ENCODE measurements at regions not wholly inside any gene's neighbourhood (a gene's known extent, or its start where the extent isn't known, plus 50 kb on each side); places are given as distances from the start of the nearest gene placed in this dataset.

- no peak for TF ChIP-seq E2F4 (CRISPR knock-in tag; IDR thresholded peaks at IDR 0.05; ENCODE audit: borderline replicate concordance, low read depth)
Observed at GRCh38 chr17:79361221-79361734, 249.6 kb downstream of the RBFOX3 start (continued).

GRCh38 chr17:79360196-79360595 is 250.7 kb downstream of the RBFOX3 start:
- Mint-ChIP-seq H3K9me3 (no peaks in the 10 kb centered on the region), H3K4me1 (peaks cover 3% of the 10 kb centered on the region; the same call in 1 of the 2 replicates), H3K4me3 (no peak overlapping the region), H3K36me3 (no peaks in the 10 kb centered on the region), H3K27ac (no peak overlapping the region), H3K27me3 (ENCODE audit: low read depth) (no peaks in the 10 kb centered on the region; the same call in 1 of the 2 replicates)
- ATAC-seq (no peak), DNase-seq (ENCODE audit: low spot score) (no peak)
- CTCF ChIA-PET, result interaction anchor here (0.7 to 1.4 kb wide), 4 partner anchors 28 to 172 kb away, joined by 3 to 5 read pairs (median 4); no protein-coding TSS in a partner anchor
- TF ChIP-seq NFE2L1 (CRISPR knock-in tag; IDR thresholded peaks at IDR 0.05), result no peak
- TF ChIP-seq RELA (CRISPR knock-in tag; IDR thresholded peaks at IDR 0.05; ENCODE audit: borderline replicate concordance), result no peak
- no peak for TF ChIP-seq AR (CRISPR knock-in tag; IDR thresholded peaks at IDR 0.05)
- TF ChIP-seq CTCF (IDR thresholded peaks at IDR 0.05), result no peak
- no peak for TF ChIP-seq TP53 (CRISPR knock-in tag; IDR thresholded peaks at IDR 0.05)
- no peak for TF ChIP-seq NFYB (CRISPR knock-in tag; conservative IDR thresholded peaks at IDR 0.05; ENCODE audit: low read depth)
- TF ChIP-seq KAT7 (CRISPR knock-in tag; IDR thresholded peaks at IDR 0.05; ENCODE audit: borderline replicate concordance), result no peak
- POLR2A ChIA-PET, result no interaction called here

GRCh38 chr17:79356839-79357447 is 253.9 kb downstream of the RBFOX3 start:
- Mint-ChIP-seq H3K9me3 (peaks cover 6% of the 10 kb centered on the region; the same call in 1 of the 2 replicates), H3K27me3 (ENCODE audit: low read depth) (no peaks in the 10 kb centered on the region; the same call in 1 of the 2 replicates), H3K27ac (no peak overlapping the region), H3K36me3 (no peaks in the 10 kb centered on the region), H3K4me3 (no peak overlapping the region), H3K4me1 (peaks cover 3% of the 10 kb centered on the region; the same call in 1 of the 2 replicates)
- CTCF ChIA-PET, result interaction anchor here (0.8 to 3.7 kb wide), 4 partner anchors 31 to 311 kb away, joined by 3 to 14 read pairs (median 4); no protein-coding TSS in a partner anchor
- ATAC-seq (no peak), DNase-seq (ENCODE audit: low spot score) (no peak)
- TF ChIP-seq NR1H2 (CRISPR knock-in tag; IDR thresholded peaks at IDR 0.05) (no peak), ZNF396 (CRISPR knock-in tag; IDR thresholded peaks at IDR 0.05; ENCODE audit: borderline replicate concordance) (no peak), ZNF512 (CRISPR knock-in tag; IDR thresholded peaks at IDR 0.05; ENCODE audit: borderline replicate concordance) (no peak), TEAD1 (CRISPR knock-in tag; IDR thresholded peaks at IDR 0.05) (no peak), NR3C1 (CRISPR knock-in tag; conservative IDR thresholded peaks at IDR 0.05; ENCODE audit: low read depth) (no peak), NFYB (CRISPR knock-in tag; conservative IDR thresholded peaks at IDR 0.05; ENCODE audit: low read depth) (no peak), ZNF671 (CRISPR knock-in tag; IDR thresholded peaks at IDR 0.05) (no peak), ZNF416 (CRISPR knock-in tag; IDR thresholded peaks at IDR 0.05) (no peak), USF1 (CRISPR knock-in tag; IDR thresholded peaks at IDR 0.05) (no peak), FOXP1 (CRISPR knock-in tag; IDR thresholded peaks at IDR 0.05; ENCODE audit: borderline replicate concordance) (no peak)
- POLR2A ChIA-PET, result interaction anchor here (0.7 kb wide), 1 partner anchor 165 kb away, joined by 8 read pairs; no protein-coding TSS in a partner anchor

Measured in WTC11 (cell line).